IMR-90 (cell line): ENCODE measurements at regions not wholly inside any gene's neighbourhood (a gene's known extent, or its start where the extent isn't known, plus 50 kb on each side); places are given as distances from the start of the nearest gene placed in this dataset.

Experiments used
- ATAC-seq: fragments of 200-7000 bp; cut with Tn5 transposase; 2 replicates; pipeline ENCODE4 v1.9.1; 2020; ENCODE audit warnings: low read depth, mild to moderate bottlenecking, moderate library complexity
- BruUV-seq: library from RNA; stranded (reverse); fragments of 400-500 nt; replicated peaks from 2 replicates; lab custom pipeline; 2021; lab: Mats Ljungman, UMichigan
- CTCF ChIA-PET: fragments of 300-600 bp; formaldehyde crosslinking; extraction: SDS; loops from one replicate; lab custom pipeline; 2021; ENCODE audit warnings: antibody characterized with exemption; lab: Yijun Ruan, JAX
- POLR2A ChIA-PET: fragments of 300-600 bp; sonication (Branson Sonifier 250); formaldehyde crosslinking; loops from one replicate; lab custom pipeline; 2022; ENCODE audit warnings: antibody characterized with exemption; ENCODE audit not compliant: unreplicated experiment; lab: Charles Lee
- DNase-seq: peaks from one replicate; pipeline ENCODE4 v3.0.0; 2013
- H2AFZ ChIP-seq: replicated peaks from 2 replicates; pipeline ENCODE3; 2013; ENCODE audit warnings: low read length, mild to moderate bottlenecking; ENCODE audit not compliant: poor library complexity
- H2AK5ac ChIP-seq: 2 replicates; pipeline ENCODE4 v1.6.1; 2013; ENCODE audit warnings: low read depth, low read length, inconsistent platforms
- H2AK9ac ChIP-seq: replicated peaks from 2 replicates; pipeline ENCODE3; 2013; ENCODE audit warnings: mild to moderate bottlenecking, low read depth, low read length, moderate library complexity; ENCODE audit not compliant: poor library complexity
- H2BK120ac ChIP-seq: 2 replicates; pipeline ENCODE4 v1.6.1; 2013; ENCODE audit warnings: low read depth, low read length, inconsistent platforms
- H2BK15ac ChIP-seq: 3 replicates; pipeline ENCODE4 v1.6.1; 2013; ENCODE audit warnings: low read depth, low read length, inconsistent platforms
- H2BK20ac ChIP-seq: 2 replicates; pipeline ENCODE4 v1.6.1; 2013; ENCODE audit warnings: low read depth, mild to moderate bottlenecking, inconsistent platforms, low read length, moderate library complexity
- H2BK5ac ChIP-seq: 2 replicates; pipeline ENCODE4 v1.6.1; 2013; ENCODE audit warnings: mild to moderate bottlenecking, low read depth, low read length, inconsistent platforms; ENCODE audit not compliant: poor library complexity, severe bottlenecking
- H3K14ac ChIP-seq: replicated peaks from 2 replicates; pipeline ENCODE4 v1.6.1; 2013; ENCODE audit warnings: low read depth, low read length, inconsistent platforms
- H3K18ac ChIP-seq: 2 replicates; pipeline ENCODE4 v1.6.1; 2013; ENCODE audit warnings: low read depth, low read length, control low read depth
- H3K23ac ChIP-seq: 2 replicates; pipeline ENCODE4 v1.6.1; 2013; ENCODE audit warnings: low read depth, low read length, inconsistent platforms
- H3K27ac ChIP-seq: 2 replicates; pipeline ENCODE4 v1.5.1; 2013; ENCODE audit warnings: mild to moderate bottlenecking, control low read depth, low read length; ENCODE audit not compliant: insufficient read depth
- H3K27me3 ChIP-seq: 2 replicates; pipeline ENCODE4 v1.6.1; 2013; ENCODE audit warnings: low read length; ENCODE audit not compliant: control insufficient read depth, insufficient read depth
- H3K36me3 ChIP-seq: 2 replicates; pipeline ENCODE4 v1.6.1; 2013; ENCODE audit warnings: low read length, mixed read lengths; ENCODE audit not compliant: control insufficient read depth, insufficient read depth
- H3K4ac ChIP-seq: 2 replicates; pipeline ENCODE4 v1.6.1; 2013; ENCODE audit warnings: low read depth, low read length, inconsistent platforms
- H3K4me1 ChIP-seq: 2 replicates; pipeline ENCODE4 v1.6.1; 2013; ENCODE audit warnings: low read length, mixed read lengths; ENCODE audit not compliant: control insufficient read depth, insufficient read depth
- H3K4me2 ChIP-seq: 2 replicates; pipeline ENCODE4 v1.6.1; 2013; ENCODE audit warnings: low read depth, mild to moderate bottlenecking, control low read depth, low read length, moderate library complexity
- H3K4me3 ChIP-seq: 2 replicates; pipeline ENCODE4 v1.5.1; 2013; ENCODE audit warnings: low read depth, mild to moderate bottlenecking, control low read depth, low read length, moderate library complexity; ENCODE audit not compliant: insufficient read depth
- H3K56ac ChIP-seq: 2 replicates; pipeline ENCODE4 v1.6.1; 2013; ENCODE audit warnings: low read length, inconsistent platforms; ENCODE audit not compliant: insufficient read depth; ENCODE audit errors: extremely low read depth
- H3K79me1 ChIP-seq, 2 experiments: 2 replicates each; pipeline ENCODE4 v1.6.1; 2013; ENCODE audit warnings: low read length in 2 of 2, inconsistent platforms in 1 of 2, low read depth in 1 of 2
- H3K9ac ChIP-seq: 2 replicates; pipeline ENCODE4 v1.6.1; 2013; ENCODE audit warnings: low read depth, low read length, control low read depth
- H3K9me1 ChIP-seq: 2 replicates; pipeline ENCODE4 v1.6.1; 2013; ENCODE audit warnings: low read length, inconsistent platforms; ENCODE audit not compliant: insufficient read depth
- H3K9me3 ChIP-seq: 2 replicates; pipeline ENCODE4 v1.6.1; 2013; ENCODE audit warnings: low read length; ENCODE audit not compliant: control insufficient read depth, insufficient read depth
- H4K20me1 ChIP-seq: 2 replicates; pipeline ENCODE4 v1.6.1; 2013; ENCODE audit warnings: low read length, inconsistent platforms; ENCODE audit not compliant: insufficient read depth
- H4K5ac ChIP-seq: 2 replicates; pipeline ENCODE4 v1.6.1; 2013; ENCODE audit warnings: mild to moderate bottlenecking, low read depth, low read length, control low read depth
- H4K8ac ChIP-seq, 2 experiments: 2 replicates each; pipeline ENCODE4 v1.6.1; 2013; ENCODE audit warnings: low read depth in 2 of 2, low read length in 2 of 2, control low read depth in 1 of 2, inconsistent platforms in 1 of 2
- H4K91ac ChIP-seq: 2 replicates; pipeline ENCODE4 v1.6.1; 2013; ENCODE audit warnings: low read depth, low read length, inconsistent platforms; ENCODE audit not compliant: insufficient read depth
- CTCF ChIP-seq: conservative IDR thresholded peaks from 2 replicates; pipeline ENCODE4 v1.5.1; 2012; ENCODE audit warnings: mild to moderate bottlenecking, low read depth, low read length, improper control_type of control experiment
- FOS ChIP-seq: fragments of 150-350 bp; IDR thresholded peaks from 2 replicates; pipeline ENCODE4 v1.6.1; 2016; ENCODE audit warnings: low read depth, low read length
- MXI1 ChIP-seq: IDR thresholded peaks from 2 replicates; pipeline ENCODE4 v1.6.1; 2012; ENCODE audit warnings: low read depth, mild to moderate bottlenecking, low read length, moderate library complexity, borderline replicate concordance
- NFE2L2 ChIP-seq: fragments of 150-350 bp; IDR thresholded peaks from 2 replicates; pipeline ENCODE4 v1.6.1; 2016; ENCODE audit warnings: low read depth, mild to moderate bottlenecking, low read length
- RAD21 ChIP-seq: IDR thresholded peaks from 2 replicates; pipeline ENCODE4 v1.6.1; 2012; ENCODE audit warnings: low read length, improper control_type of control experiment
- SMC3 ChIP-seq: fragments of 150-350 bp; IDR thresholded peaks from 2 replicates; pipeline ENCODE4 v1.6.1; 2016; ENCODE audit warnings: low read depth, mild to moderate bottlenecking, antibody characterized with exemption, low read length, moderate library complexity
- WGBS, 2 experiments: methylation state at CpG; one replicate each; pipeline versions ENCODE4 v1.1.5 to v1.1.7; 2013; ENCODE audit warnings: missing lambda C conversion rate in 2 of 2; ENCODE audit not compliant: insufficient read length in 1 of 2; ENCODE audit errors: extremely low coverage in 2 of 2; 5-methylcytosine and 5-hydroxymethylcytosine counted together
- dilution Hi-C: fragments of 300-500 bp; cut with HindIII; formaldehyde crosslinking; loops from one replicate; pipeline ENCODE4 v1.14.3; 2018; ENCODE audit warnings: low sequenced_read_pairs; ENCODE audit not compliant: unreplicated experiment
- in situ Hi-C: fragments of 300-500 bp; cut with MboI; formaldehyde crosslinking; loops from 3 replicates; pipeline ENCODE4 v1.14.3; 2019; ENCODE audit warnings: low sequenced_read_pairs, inconsistent platforms, mixed read lengths
- intact Hi-C: fragments of 100-400 bp; cut with micrococcal nuclease; formaldehyde crosslinking; loops from 2 replicates; pipeline ENCODE4 v1.10.0; 2022
- TF ChIP-seq, protein P1 (sequence below): fragments of 150-350 bp; IDR thresholded peaks from 2 replicates; pipeline ENCODE4 v1.6.1; 2017; ENCODE audit warnings: mild to moderate bottlenecking, antibody characterized with exemption, low read length, low read depth
- TF ChIP-seq, protein P2 (sequence below): fragments of 150-350 bp; IDR thresholded peaks from 2 replicates; pipeline ENCODE4 v1.6.1; 2016; ENCODE audit warnings: low read depth, mild to moderate bottlenecking, low read length, moderate library complexity, borderline replicate concordance

DNA sequence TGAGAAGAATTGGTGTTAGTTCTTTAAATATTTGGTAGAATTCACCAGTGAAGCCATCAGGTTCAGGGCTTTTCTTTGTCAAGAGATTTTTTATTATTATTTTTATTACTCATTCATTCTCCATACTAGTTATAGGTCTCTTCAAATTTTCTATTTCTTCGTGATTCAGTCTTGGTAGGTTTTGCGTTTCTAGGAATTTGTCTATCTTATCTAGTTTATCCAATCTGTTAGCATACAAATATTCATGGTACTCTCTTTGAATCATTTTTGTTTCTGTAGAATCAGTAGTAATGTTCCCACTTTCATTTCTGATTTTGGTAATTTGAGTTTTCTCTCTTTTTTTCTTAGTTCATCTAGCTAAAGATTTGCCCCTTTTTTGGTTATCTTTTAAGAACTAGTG is 52.3 kb upstream of the PRDM1 start:
- Histone ChIP-seq H3K56ac (no peak overlapping the region), H2BK15ac (no peak overlapping the region), H3K27ac (no peak overlapping the region), H3K4me2 (no peak overlapping the region), H2AK5ac (no peak overlapping the region), H3K36me3 (no peaks in the 10 kb centered on the region), H4K91ac (no peak overlapping the region), H3K14ac (no peak overlapping the region), H4K5ac (no peak overlapping the region), H2AK9ac (no peak overlapping the region), H2AFZ (no peak overlapping the region), H3K9me3 (peaks cover 4% of the 10 kb centered on the region), H2BK120ac (no peak overlapping the region), H4K20me1 (no peaks in the 10 kb centered on the region), H3K27me3 (no peaks in the 10 kb centered on the region), H3K4me1 (no peaks in the 10 kb centered on the region; the same call in 1 of the 2 replicates), H2BK5ac (no peak overlapping the region), H3K79me1 (no peaks in the 10 kb centered on the region), H3K4ac (no peak overlapping the region), H3K9ac (no peak overlapping the region), H4K8ac (no peak overlapping the region), H3K9me1 (no peaks in the 10 kb centered on the region; the same call in 1 of the 2 replicates), H3K4me3 (no peak overlapping the region), H3K18ac (no peak overlapping the region), H2BK20ac (no peak overlapping the region), H3K23ac (no peak overlapping the region)
- ATAC-seq = no peak
- dilution Hi-C loops (no loop called here), in situ Hi-C loops (no loop called here), intact Hi-C loops (no loop called here)
- BruUV-seq = no TSS peak
- ChIA-PET CTCF (no interaction called here), POLR2A (no interaction called here)
- TF ChIP-seq, protein P1, sequence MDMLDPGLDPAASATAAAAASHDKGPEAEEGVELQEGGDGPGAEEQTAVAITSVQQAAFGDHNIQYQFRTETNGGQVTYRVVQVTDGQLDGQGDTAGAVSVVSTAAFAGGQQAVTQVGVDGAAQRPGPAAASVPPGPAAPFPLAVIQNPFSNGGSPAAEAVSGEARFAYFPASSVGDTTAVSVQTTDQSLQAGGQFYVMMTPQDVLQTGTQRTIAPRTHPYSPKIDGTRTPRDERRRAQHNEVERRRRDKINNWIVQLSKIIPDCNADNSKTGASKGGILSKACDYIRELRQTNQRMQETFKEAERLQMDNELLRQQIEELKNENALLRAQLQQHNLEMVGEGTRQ = no peak
- TF ChIP-seq SMC3 = no peak
- no peak for TF ChIP-seq NFE2L2
- no peak for TF ChIP-seq RAD21
- no peak for TF ChIP-seq MXI1
- TF ChIP-seq, protein P2, sequence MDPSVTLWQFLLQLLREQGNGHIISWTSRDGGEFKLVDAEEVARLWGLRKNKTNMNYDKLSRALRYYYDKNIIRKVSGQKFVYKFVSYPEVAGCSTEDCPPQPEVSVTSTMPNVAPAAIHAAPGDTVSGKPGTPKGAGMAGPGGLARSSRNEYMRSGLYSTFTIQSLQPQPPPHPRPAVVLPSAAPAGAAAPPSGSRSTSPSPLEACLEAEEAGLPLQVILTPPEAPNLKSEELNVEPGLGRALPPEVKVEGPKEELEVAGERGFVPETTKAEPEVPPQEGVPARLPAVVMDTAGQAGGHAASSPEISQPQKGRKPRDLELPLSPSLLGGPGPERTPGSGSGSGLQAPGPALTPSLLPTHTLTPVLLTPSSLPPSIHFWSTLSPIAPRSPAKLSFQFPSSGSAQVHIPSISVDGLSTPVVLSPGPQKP = no peak
- TF ChIP-seq FOS = no peak
- TF ChIP-seq CTCF = no peak
- no peak for DNase-seq
- WGBS, 2 experiments = no CpG with 5 or more reads among the region's 2 CpGs
